Endometrium (tissue), 2 donors: ENCODE measurements at regions not wholly inside any gene's neighbourhood (a gene's known extent, or its start where the extent isn't known, plus 50 kb on each side); places are given as distances from the start of the nearest gene placed in this dataset.
"Not testable (repeated sequence)": the region's sequence is repeated elsewhere in the genome, so short reads cannot be mapped to it uniquely, and the experiment has no call there.

ENCODE experiments used
- FAIRE-seq: peaks from 2 replicates; lab custom pipeline; 2012; peaks lifted over from hg19 to GRCh38; lab: Jason Lieb, UNC
- donor health status: control.
- donor health status: control.

DNA sequence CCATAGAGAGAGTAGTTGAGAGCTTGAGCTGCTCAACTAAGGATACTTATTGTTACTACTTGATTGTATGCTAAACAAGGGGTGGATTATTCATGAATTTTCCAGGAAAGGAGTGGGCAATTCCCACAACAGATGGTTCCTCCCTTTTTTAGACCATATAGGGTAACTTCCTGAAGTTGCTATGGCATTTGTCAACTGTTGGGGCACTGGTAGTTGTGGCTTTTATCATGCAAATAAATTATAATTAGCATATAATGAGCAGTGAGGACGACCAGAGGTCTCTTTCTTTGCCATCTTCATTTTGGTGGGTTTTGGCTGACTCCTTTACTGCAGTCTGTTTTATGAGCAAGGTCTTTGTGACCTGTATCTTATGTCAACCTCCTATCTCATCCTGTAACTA, 1403.5 kb upstream of the PABPC4L start:
- no peak for FAIRE-seq

DNA sequence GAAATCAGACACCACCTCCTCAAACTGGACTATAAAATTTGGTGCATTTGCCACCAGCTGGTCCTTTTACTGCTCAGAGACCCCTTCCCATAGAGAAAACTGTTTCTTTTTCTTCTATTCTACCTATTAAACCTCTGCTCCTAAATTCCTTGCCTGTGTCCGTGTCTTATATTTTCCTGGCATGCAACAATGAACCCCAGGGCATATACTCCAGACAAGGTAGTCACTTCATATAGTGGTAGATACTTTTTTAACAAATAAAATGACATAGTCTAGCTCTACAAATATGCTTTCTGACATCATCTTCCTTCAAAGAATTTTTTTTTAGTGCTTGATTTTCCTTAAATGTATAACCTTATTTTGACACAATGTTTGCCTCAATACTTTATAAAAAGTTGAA, 1402.9 kb upstream of the PABPC4L start:
- FAIRE-seq: no peak

DNA sequence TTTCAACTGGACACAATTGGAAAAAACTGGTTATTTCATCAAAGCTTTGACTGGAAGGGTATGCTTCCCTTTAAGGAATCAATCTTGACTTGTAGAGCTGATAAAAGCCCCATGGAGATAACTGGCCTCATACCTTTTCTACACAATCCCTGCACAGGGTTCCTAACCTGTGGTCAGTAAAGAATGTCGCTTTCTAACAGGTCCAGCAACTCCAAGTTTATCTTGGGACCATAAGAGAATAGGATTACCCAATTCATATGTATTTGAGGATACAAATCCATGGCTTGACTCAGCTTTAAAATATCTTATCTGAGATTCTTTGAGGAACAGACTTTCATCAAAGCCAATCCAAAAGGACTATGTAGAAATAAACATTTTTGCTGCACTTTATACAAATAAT, 1399.8 kb upstream of the PABPC4L start:
- no peak for FAIRE-seq

DNA sequence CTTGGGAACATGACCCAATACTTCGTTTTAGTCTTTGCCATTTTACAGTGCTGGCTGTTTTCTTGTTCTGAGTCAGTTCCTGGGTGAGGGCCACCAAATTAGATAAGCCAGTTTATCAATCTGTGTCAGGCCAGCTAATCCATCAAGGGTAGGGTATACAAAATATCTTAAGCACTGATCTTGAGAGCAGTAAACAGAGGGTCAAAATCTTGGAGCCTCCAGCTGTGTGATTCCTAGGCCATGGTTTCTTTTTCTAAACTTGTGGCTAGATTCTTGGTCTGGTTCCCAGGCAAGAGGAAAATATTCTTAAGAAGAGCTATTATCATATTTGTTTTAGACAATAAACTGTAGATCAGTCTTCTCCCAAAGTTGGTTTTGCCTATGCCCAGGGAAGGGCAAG, 1396.6 kb upstream of the PABPC4L start:
- no peak for FAIRE-seq

DNA sequence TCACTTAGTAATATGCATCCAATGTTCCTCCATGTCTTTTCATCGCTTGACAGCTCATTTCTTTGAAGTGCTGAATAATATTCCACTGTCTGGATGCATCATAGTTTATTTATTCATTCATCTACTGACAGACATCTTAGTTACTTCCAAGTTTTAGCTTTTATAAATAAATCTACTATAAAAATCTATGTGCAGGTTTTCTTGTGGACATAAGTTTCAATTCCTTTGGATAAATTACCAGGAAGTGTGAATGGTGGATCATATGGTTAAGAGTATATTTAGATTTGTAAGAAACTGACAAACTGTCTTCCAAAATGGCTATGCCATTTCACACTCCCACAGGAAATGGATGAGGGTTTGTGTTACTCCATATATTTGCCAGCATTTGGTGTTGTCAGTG, 1392.9 kb upstream of the PABPC4L start:
- no peak for FAIRE-seq

DNA sequence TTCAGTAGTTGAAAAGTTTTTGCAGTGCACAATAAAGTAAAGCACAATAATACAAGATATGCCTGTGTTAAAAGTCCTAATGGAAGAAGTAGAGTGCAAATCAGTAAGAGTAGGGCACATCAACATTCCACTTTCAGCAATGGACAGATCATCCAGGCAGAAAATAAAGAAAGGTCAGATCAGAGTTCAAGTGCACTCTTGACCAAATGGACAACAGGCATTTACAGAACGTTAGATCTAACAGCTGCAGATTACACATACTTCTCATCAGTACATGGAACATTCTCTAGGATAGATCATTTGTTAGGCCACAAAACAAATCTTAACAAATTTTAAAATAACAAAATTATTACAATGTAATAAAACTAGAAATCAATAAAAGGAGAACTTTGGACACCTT, 1373.5 kb upstream of the PABPC4L start:
- no peak for FAIRE-seq

DNA sequence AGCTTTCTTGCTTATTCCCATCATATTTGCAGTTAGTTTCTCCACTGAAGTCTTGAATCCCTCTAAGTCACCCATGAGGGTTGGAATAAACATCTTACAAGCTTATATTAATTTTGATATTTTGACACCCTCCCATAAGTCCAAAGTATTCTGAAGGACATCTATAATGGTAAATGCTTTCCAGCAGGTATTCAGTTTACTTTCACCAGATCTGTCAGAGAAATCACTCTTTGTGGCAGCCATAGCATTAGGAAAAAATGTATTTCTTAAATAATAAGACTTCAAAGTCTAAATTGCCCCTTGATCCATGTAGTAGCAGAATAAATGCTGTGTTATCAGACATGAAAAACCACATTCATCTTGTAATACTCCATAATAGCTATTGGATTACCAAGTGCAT, 1371.7 kb upstream of the PABPC4L start:
- FAIRE-seq: no peak

DNA sequence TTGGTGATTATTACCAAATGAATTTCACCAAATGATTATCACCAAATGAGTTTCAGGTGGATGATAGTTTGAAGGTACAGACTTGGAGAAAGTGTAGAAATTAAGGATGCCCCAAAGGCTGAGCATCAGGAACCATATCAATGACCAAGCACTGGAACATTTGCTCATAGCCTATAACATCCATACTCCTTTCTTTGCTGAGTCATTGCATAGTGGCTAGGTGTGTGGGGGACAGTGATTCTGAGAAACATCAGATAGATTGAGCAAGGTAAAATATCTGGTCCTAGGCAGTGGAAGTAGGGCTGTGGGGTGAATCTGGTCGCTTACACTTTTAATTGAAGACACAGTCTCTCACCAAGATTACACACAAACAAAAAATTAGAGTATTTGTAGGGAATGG, 1362.5 kb upstream of the PABPC4L start:
- no peak for FAIRE-seq

DNA sequence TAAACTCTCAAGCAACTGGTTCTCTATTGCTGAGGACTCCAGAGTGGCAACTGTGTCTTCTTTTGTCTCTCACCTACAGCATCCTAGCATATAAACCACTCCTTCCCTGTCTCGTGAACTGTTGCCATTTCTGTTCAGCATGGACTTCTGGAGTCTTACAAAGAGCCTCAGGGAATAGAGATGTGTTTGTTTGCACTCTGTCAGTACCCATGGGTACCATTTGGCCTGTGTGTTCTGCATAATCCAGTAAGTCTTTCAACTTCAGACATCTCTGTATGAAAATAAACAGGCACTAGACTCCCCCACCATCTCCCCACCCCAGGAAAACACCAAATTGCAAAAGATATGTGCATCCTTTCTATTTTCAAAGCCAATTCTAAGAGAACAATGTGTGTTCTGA, 1351.6 kb upstream of the PABPC4L start:
- no peak for FAIRE-seq

DNA sequence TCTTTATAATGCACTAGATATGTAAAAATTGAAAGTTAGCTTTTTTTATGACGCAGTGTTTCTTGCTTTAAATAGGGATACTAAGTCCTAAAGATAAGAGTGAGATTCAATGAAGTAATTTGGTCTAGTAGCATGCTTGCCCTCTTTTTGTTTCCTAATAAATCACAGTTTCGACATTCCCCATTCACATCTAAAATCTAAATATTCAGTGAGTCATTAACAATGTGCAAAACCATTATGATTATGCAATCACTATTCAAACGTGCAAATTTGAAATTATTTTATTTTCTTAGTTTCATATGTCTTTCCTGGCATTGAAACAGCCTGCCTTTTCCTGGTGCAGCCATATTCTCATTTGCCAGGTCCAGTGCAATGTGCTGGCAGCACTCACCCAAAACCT, 1350.5 kb upstream of the PABPC4L start:
- no peak for FAIRE-seq

DNA sequence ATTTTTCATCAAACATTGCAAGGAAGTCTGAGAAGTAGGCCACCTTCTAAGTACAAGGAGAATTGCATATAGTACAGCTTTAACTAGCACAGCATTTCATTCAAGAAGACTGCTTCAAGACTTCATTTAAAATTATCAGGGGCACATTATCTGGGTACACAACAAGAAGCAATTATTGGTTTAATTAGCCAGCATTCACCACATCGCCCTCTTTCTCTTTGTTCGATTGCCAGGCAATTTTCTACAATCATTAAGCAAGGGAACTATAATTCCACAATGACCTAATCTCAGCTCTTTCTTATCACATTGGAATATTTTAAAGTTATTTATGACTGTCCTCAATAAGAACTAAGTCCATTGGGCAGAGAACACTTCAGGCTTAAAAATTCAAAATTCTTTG, 1347.1 kb upstream of the PABPC4L start:
- no peak for FAIRE-seq

DNA sequence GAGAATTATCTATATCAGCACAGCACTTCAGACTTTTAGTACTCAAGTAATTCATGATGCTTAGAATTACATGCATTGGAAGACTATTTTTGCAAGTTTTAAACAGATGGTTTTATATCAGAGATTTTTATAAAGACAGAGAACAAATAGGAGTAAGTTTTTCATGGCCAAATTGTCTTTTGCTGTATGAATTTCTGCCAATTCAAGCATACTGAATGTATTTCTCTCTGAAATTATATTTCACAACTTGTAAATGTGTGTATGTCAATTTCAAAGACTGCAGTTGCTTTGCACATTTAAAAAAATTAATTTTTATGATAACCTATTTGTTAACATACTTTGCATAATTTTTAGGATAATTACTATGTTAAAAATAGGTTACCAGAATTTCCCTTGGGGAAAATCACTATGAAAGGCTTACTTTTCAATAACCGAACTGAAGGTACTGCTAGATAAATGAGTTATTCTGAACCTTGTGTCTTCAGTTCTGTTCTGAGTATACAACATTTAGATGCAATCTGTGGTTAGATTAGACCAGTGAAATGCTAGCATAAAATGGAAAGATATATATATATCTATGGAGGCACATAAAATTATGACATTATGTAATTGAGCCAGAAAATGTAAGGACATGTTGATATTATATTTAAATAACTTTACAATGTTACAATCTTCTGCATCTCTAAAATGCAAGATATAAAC, 1344.2 kb upstream of the PABPC4L start:
- no peak for FAIRE-seq

DNA sequence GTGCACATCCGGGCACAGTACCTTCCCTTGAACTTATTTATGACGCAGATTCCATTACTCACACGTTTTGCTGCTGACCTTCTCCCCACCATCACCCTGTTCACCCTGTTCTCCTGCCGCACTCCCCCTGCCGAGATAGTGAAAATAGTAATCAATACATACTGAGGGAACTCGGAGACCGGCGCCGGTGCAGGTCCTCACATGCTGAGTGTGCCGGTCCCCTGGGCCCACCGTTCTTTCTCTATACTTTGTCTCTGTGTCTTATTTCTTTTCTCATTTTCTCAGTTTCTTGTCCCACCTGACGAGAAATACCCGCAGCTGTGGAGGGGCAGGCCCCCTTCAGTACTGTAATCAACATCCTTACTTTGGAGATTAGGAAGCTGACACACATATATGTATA, 1337.1 kb upstream of the PABPC4L start:
- no peak for FAIRE-seq

DNA sequence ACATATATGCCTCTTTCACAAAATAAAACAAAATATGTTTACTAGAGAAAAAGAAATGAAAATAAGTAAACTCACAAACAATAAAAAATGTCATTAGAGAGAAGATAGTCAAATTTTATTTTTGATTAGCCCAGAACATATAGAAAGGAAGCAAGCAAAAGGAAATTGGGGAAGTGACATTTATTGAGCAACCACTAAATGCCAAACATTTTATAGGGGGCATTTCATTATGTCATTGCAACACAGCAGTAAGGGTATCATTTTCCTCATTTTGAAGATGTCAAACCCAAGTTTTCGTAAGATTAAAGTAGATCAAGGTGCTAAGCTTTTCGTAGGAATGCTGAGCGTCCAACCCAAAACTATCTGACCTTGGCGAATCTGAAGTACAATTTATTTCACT, 1331.5 kb upstream of the PABPC4L start:
- FAIRE-seq: no peak

DNA sequence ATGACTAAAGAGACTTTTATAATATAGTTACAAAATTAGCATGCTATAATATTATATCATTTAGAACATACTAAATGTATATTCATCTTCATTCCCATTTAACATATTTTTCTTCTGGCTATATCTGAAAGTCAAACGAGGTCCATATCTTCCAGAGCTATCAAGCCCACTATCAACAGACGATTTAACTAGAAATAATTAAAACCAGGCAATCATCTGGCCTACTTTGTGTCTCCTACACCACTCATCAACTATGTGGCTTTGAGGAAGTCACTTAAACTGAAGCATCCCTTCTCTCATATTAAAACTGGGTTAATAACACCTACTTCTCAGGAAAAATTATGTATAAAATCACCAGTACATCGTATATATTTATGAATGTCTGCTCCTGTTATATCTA, 1330.5 kb upstream of the PABPC4L start:
- FAIRE-seq: no peak

DNA sequence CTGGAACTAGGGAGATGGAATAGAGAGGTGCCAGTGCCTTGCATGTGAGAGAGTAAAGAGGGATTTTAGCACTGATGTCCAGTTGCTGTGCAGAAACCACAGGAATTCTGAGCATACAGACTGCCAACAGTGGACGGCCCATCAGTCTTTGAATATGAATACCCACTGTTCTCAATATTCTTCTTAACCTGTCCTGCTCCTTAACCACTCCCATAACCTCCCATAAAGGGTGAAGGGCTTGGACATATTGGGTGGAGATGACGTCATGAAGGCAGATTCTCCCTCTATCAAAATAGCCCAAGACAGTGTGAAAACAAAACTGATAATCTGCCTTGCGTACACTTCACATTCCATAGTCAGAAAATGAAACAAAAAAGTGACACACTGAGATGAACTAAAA, 1313.7 kb upstream of the PABPC4L start:
- no peak for FAIRE-seq

DNA sequence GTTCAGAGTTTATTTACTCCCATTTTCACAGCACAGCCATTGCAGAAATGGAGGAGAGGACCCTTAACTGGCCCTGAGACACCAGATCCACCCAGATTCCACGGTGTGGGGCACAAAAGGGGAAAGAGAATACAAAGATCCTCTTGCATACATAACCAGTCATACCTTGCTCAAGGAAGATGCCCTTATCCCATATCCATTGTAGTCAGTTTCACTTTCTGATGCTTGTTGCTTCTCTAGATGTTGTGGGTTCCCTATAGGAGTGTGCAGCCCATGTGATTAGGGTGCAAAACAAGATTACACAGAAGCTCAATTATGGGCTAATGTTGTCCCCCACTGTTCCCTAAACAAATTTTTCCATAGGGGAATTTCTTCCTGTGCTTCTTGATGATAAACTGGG, 1309.0 kb upstream of the PABPC4L start:
- no peak for FAIRE-seq

DNA sequence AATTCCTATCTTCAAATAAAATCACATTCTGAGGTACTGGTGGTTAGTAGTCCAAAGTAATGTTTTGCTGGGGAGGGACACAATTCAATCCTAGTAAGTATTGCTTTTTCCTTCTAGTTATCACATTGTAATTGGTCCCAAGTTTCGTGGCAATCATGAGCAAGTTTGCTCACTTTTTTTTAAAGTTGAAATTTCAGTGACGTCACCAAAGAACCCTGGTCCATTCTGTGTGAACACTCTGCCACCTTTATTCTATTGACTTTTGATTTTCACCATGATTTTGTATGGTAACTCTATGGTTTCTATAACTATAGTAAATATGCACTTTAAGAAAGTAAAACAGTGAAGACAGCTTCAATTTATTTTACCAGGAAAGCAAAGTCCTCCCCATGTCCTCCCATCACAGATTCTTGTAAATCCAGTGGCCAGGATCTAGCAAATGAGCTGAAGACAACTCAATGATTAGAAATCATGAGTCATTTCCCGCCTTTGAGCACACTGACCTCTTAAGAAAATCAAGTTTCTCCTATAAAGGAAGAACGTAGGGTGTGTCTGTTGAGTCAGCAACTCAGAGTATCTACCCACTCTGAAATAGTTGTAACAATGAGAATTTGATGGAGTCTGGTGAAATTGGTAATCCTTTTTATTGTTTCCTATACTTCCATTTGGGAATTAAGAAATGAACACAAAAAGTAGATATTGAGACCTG, 1306.6 kb upstream of the PABPC4L start:
- no peak for FAIRE-seq

DNA sequence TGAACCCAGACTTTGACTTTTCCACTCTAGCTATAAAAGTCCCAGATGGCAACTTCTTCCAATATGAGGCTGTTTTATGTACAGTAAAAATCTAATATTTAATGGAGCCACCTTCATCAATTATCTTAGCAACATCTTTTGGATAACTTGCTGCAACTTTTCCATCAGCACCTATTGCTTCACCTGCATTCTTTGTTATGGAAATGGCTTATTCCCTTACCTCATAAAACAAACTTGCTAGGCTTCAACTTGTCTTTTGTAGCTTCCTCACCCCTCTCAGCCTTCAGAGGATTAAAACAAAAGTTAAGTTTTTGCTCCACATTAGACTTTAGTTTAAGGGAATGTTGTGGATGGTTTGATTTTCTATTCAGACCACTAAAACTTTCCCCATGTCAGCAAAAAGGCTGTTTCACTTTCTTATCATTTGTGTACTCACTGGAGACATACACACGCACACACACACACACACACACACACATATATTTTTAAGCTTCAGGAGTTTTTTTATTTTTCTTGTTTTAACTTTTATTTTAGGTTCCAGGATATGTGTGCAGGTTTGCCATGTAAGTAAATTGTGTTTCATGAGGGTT, 1296.1 kb upstream of the PABPC4L start:
- FAIRE-seq: no peak

DNA sequence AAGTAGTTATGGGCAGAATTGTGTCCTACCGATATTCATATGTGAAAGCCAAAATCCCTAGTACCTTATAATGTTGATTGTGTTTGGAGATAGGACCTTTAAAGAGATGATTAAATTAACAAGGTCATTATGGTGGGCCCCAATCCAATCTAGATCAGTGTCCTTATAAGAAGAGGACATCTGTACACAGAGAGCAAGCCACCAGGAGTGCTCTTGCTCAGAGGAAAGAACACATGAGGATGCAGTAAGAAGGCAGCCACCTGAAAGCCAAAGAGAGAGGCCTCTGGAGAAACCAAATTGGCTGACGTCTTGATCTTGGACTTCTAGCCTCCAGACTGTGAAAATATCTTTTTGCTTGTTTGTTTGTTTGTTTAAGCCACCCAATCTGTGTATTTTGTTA, 1290.8 kb upstream of the PABPC4L start:
- no peak for FAIRE-seq

DNA sequence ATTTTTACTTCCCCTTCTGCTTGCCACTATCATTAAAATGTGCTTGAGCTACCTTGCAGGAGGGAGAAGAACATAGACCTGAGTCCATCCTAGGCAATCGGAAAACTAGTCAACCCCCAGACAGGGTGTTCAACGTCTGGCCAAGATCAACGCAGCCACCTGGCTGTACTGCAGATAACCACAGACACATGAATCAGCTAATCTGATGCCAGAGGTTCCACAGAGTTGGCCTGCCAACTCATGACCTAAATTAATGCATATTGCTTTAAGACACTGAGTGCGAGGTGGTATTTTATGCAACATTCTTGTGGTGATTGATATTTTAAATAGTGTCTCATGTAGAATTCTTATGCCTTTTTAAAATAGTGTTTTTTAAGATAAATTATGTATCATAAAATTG, 1283.8 kb upstream of the PABPC4L start:
- no peak for FAIRE-seq

DNA sequence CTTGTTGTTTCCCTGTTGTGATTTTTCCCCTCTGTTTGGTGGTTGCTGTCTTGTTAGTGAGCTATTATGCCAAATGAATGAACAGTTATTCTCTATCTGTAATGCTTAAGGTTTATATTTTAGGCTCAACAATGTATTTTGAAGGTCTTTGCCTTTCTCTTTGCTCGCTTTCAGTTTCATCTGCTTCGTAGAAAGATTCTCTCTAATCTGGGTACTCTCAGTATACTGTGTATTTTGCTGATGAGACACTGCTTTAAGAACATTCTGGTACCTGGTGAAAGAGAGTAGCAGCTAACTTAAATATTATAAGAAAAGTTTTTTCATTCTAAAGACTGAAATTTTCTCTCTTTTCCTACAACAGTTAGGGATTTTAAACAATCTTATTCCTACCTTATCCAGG, 1274.7 kb upstream of the PABPC4L start:
- FAIRE-seq: no peak

DNA sequence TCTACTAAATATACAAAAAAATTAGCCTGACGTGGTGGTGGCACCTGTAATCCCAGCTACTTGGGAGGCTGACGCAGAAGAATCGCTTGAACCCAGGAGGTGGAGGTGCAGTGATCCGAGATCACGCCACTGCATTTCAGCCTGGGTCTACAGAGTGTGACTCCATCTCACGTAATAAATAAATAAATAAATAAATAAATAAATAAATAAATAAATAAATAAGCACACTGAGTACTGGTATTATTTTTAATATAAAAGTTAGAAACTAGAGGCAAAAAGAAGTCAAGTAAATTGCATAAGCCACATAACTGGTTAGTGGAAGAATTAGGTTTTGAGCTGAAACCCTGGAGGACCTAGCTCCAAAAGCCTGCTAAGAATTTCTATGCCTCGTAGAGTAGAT, 1262.7 kb upstream of the PABPC4L start:
- no peak for FAIRE-seq

DNA sequence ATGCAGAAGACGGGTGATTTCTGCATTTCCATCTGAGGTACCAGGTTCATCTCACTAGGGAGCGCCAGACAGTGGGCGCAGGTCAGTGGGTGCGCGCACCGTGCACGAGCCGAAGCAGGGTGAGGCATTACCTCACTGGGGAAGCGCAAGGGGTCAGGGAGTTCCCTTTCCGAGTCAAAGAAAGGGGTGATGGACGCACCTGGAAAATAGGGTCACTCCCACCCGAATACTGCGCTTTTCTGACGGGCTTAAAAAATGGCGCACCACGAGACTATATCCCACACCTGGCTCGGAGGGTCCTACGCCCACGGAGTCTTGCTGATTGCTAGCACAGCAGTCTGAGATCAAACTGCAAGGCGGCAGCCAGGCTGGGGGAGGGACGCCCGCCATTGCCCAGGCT, 1246.0 kb upstream of the PABPC4L start:
- not testable (repeated sequence) for FAIRE-seq
